Fibroblast of gingiva (primary cell): ENCODE measurements at regions not wholly inside any gene's neighbourhood (a gene's known extent, or its start where the extent isn't known, plus 50 kb on each side); places are given as distances from the start of the nearest gene placed in this dataset.

Source experiments
- DNase-seq: peaks from one replicate; pipeline ENCODE4 v3.0.0-alpha.2; 2011; ENCODE audit warnings: low read depth

- DNase-seq: no peak
Measured at GRCh38 chr14:41993687-41994086, 387.0 kb downstream of the LRFN5 start.

- no peak for DNase-seq
Measured at GRCh38 chr14:41986700-41987099, 380.0 kb downstream of the LRFN5 start.

- no peak for DNase-seq
Measured at GRCh38 chr14:41986083-41986645, 379.5 kb downstream of the LRFN5 start.

- DNase-seq: no peak
Measured at GRCh38 chr14:41973178-41973577, 366.5 kb downstream of the LRFN5 start.

GRCh38 chr14:41972531-41972930 lies 365.9 kb downstream of the LRFN5 start:
- DNase-seq: no peak

- no peak for DNase-seq
Measured at GRCh38 chr14:41960281-41960680, 353.6 kb downstream of the LRFN5 start.

GRCh38 chr14:41957459-41957858 lies 350.8 kb downstream of the LRFN5 start:
- no peak for DNase-seq
